Fibroblast of lung (primary cell): ENCODE measurements at regions not wholly inside any gene's neighbourhood (a gene's known extent, or its start where the extent isn't known, plus 50 kb on each side); places are given as distances from the start of the nearest gene placed in this dataset.

Source experiments
- DNase-seq, 2 donors: peaks; one replicate each; pipeline versions ENCODE4 v3.0.0 to v3.0.0-alpha.2; 2010; ENCODE audit warnings: low read depth in 2 of 2
- H2AFZ ChIP-seq: 2 replicates; pipeline ENCODE4 v1.5.1; 2012; ENCODE audit warnings: low read length, control low read depth, inconsistent platforms
- H3K27ac ChIP-seq: 2 replicates; pipeline ENCODE4 v1.5.1; 2011; ENCODE audit warnings: low read length, control low read depth; ENCODE audit not compliant: insufficient read depth
- H3K27me3 ChIP-seq: 2 replicates; pipeline ENCODE4 v1.5.1; 2011; ENCODE audit warnings: mild to moderate bottlenecking, low read length; ENCODE audit not compliant: control insufficient read depth, insufficient read depth
- H3K36me3 ChIP-seq: 2 replicates; pipeline ENCODE4 v1.5.1; 2011; ENCODE audit warnings: low read length; ENCODE audit not compliant: control insufficient read depth, insufficient read depth
- H3K4me1 ChIP-seq: 2 replicates; pipeline ENCODE4 v1.5.1; 2011; ENCODE audit warnings: low read length; ENCODE audit not compliant: control insufficient read depth, insufficient read depth; ENCODE audit errors: extremely low read depth
- H3K4me2 ChIP-seq: 2 replicates; pipeline ENCODE4 v1.5.1; 2011; ENCODE audit warnings: low read length, control low read depth; ENCODE audit not compliant: insufficient read depth; ENCODE audit errors: extremely low read depth
- H3K4me3 ChIP-seq, 4 experiments: fragments of 200-600 bp in 1 of 4; sonication (generic) in 1 of 4; replicated peaks in 1 of 4; 2 replicates each; pipeline ENCODE4 v1.5.1; 2011 to 2016; ENCODE audit warnings: low read length in 4 of 4, low read depth in 3 of 4, mild to moderate bottlenecking in 3 of 4, control low read depth in 2 of 4, inconsistent platforms in 1 of 4, mixed read lengths in 1 of 4; ENCODE audit not compliant: insufficient read depth in 1 of 4; ENCODE audit errors: control extremely low read depth in 1 of 4
- H3K79me2 ChIP-seq: 2 replicates; pipeline ENCODE4 v1.5.1; 2012; ENCODE audit warnings: mild to moderate bottlenecking, low read length, inconsistent platforms; ENCODE audit not compliant: control insufficient read depth, insufficient read depth
- H3K9ac ChIP-seq: 2 replicates; pipeline ENCODE4 v1.5.1; 2011; ENCODE audit warnings: mild to moderate bottlenecking, low read length, control low read depth; ENCODE audit not compliant: insufficient read depth
- H3K9me3 ChIP-seq: 2 replicates; pipeline ENCODE4 v1.5.1; 2012; ENCODE audit warnings: low read depth, low read length; ENCODE audit not compliant: control insufficient read depth, insufficient read depth
- H4K20me1 ChIP-seq: 2 replicates; pipeline ENCODE4 v1.5.1; 2011; ENCODE audit warnings: low read length; ENCODE audit not compliant: control insufficient read depth, insufficient read depth; ENCODE audit errors: extremely low read depth
- CTCF ChIP-seq, 2 donors: IDR thresholded peaks in 1 of 2; conservative IDR thresholded peaks in 1 of 2; 1 replicate in 1 of 2; 2 replicates in 1 of 2; pipeline ENCODE4 v1.5.1; 2011 to 2012; ENCODE audit warnings: low read length in 2 of 2, control low read depth in 1 of 2, inconsistent platforms in 1 of 2, low read depth in 1 of 2, mild to moderate bottlenecking in 1 of 2
- EZH2 ChIP-seq: IDR thresholded peaks from 2 replicates; pipeline ENCODE4 v1.5.1; 2012; ENCODE audit warnings: low read length, control low read depth, mild to moderate bottlenecking; ENCODE audit errors: missing control alignments

- Histone ChIP-seq H3K27me3 (no peaks in the 10 kb centered on the region), H3K9ac (no peak overlapping the region), H3K27ac (no peak overlapping the region), H3K36me3 (no peaks in the 10 kb centered on the region), H3K4me3 (no peak overlapping the region), H3K4me2 (no peak overlapping the region), H3K4me1 (no peaks in the 10 kb centered on the region), H3K79me2 (no peaks in the 10 kb centered on the region), H2AFZ (no peak overlapping the region), H3K9me3 (no peaks in the 10 kb centered on the region), H4K20me1 (no peaks in the 10 kb centered on the region)
- DNase-seq, result no peak
- TF ChIP-seq EZH2 (no peak), CTCF (conservative IDR thresholded peaks at IDR 0.05 in 1 of 2, IDR thresholded peaks at IDR 0.05 in 1 of 2; ENCODE audit: low read depth in 1 of 2, low read length in 2 of 2) (no peak)
These were observed 181.4 kb upstream of the CST7 start for GRCh38 chr20:24767623-24768100.

- Histone ChIP-seq H3K4me3 (no peak overlapping the region), H4K20me1 (no peaks in the 10 kb centered on the region), H3K4me2 (no peak overlapping the region), H3K27ac (no peak overlapping the region), H3K79me2 (no peaks in the 10 kb centered on the region), H3K27me3 (no peaks in the 10 kb centered on the region), H3K36me3 (no peaks in the 10 kb centered on the region), H3K4me1 (no peaks in the 10 kb centered on the region), H3K9ac (no peak overlapping the region), H3K9me3 (no peaks in the 10 kb centered on the region), H2AFZ (no peak overlapping the region)
- no peak for TF ChIP-seq EZH2
- no peak for TF ChIP-seq CTCF (conservative IDR thresholded peaks at IDR 0.05 in 1 of 2, IDR thresholded peaks at IDR 0.05 in 1 of 2; ENCODE audit: low read depth in 1 of 2, low read length in 2 of 2)
- DNase-seq, result peak in 1 of 2 donors; percentile 70
These were observed 180.8 kb upstream of the CST7 start for GRCh38 chr20:24768201-24768636.

GRCh38 chr20:24768713-24769601, 180.1 kb upstream of the CST7 start:
- no peak for DNase-seq
- Histone ChIP-seq H3K9ac (no peak overlapping the region), H3K36me3 (no peaks in the 10 kb centered on the region), H3K4me3 (no peak overlapping the region), H3K27ac (no peak overlapping the region), H3K4me2 (no peak overlapping the region), H3K79me2 (no peaks in the 10 kb centered on the region), H3K4me1 (peaks cover 2% of the 10 kb centered on the region), H3K9me3 (no peaks in the 10 kb centered on the region), H4K20me1 (no peaks in the 10 kb centered on the region), H3K27me3 (no peaks in the 10 kb centered on the region), H2AFZ (no peak overlapping the region)
- no peak for TF ChIP-seq CTCF (conservative IDR thresholded peaks at IDR 0.05 in 1 of 2, IDR thresholded peaks at IDR 0.05 in 1 of 2; ENCODE audit: low read depth in 1 of 2, low read length in 2 of 2)
- TF ChIP-seq EZH2, result no peak
